HepG2 (cell line): ENCODE measurements at regions not wholly inside any gene's neighbourhood (a gene's known extent, or its start where the extent isn't known, plus 50 kb on each side); places are given as distances from the start of the nearest gene placed in this dataset.
A peak's percentile ranks its signal among the peaks of the same experiment; 100 is the strongest.

Experiments
- ARHGAP35 ChIP-seq: sonication (generic); formaldehyde crosslinking; IDR thresholded peaks from 2 replicates; pipeline ENCODE4 v1.9.0; 2022; ENCODE audit warnings: mild to moderate bottlenecking, inconsistent platforms, moderate library complexity, missing genetic modification reagents, borderline replicate concordance
- E2F5 ChIP-seq: sonication (generic); formaldehyde crosslinking; conservative IDR thresholded peaks from 2 replicates; pipeline ENCODE4 v1.4.0; 2020; ENCODE audit warnings: missing genetic modification reagents
- ETV6 ChIP-seq: sonication (generic); formaldehyde crosslinking; conservative IDR thresholded peaks from 2 replicates; pipeline ENCODE4 v1.4.0; 2020; ENCODE audit warnings: missing genetic modification reagents
- GATAD2A ChIP-seq: IDR thresholded peaks from 2 replicates; pipeline ENCODE4 v1.6.1; 2016
- NFIB ChIP-seq: sonication (generic); formaldehyde crosslinking; IDR thresholded peaks from 2 replicates; pipeline ENCODE4 v1.9.0; 2021; ENCODE audit warnings: missing genetic modification reagents, mild to moderate bottlenecking, borderline replicate concordance
- NONO ChIP-seq, 2 experiments: fragments of 450-650 bp in 1 of 2; sonication (generic) in 1 of 2; formaldehyde crosslinking in 1 of 2; IDR thresholded peaks in 1 of 2; conservative IDR thresholded peaks in 1 of 2; 2 replicates each; pipeline versions ENCODE4 v1.6.1 to v1.8.0; 2017 to 2022; ENCODE audit warnings: mild to moderate bottlenecking in 1 of 2, missing genetic modification reagents in 1 of 2, moderate library complexity in 1 of 2
- TEAD3 ChIP-seq: optimal IDR thresholded peaks from 2 replicates; pipeline ENCODE3; 2016; ENCODE audit warnings: borderline replicate concordance
- THAP9 ChIP-seq: sonication (generic); formaldehyde crosslinking; IDR thresholded peaks from 2 replicates; pipeline ENCODE4; 2020; ENCODE audit warnings: missing genetic modification reagents, mild to moderate bottlenecking, borderline replicate concordance
- ZFP1 ChIP-seq: IDR thresholded peaks from 2 replicates; pipeline ENCODE4 v1.6.1; 2016
- ZFX ChIP-seq: sonication (generic); formaldehyde crosslinking; IDR thresholded peaks from 2 replicates; pipeline ENCODE4 v1.4.0; 2020; ENCODE audit warnings: mild to moderate bottlenecking, low read depth, missing genetic modification reagents, moderate library complexity
- ZMYM3 ChIP-seq: sonication (generic); formaldehyde crosslinking; IDR thresholded peaks from 2 replicates; pipeline ENCODE4 v1.5.1; 2020; ENCODE audit warnings: mild to moderate bottlenecking, missing genetic modification reagents
- ZNF274 ChIP-seq: sonication (generic); formaldehyde crosslinking; IDR thresholded peaks from 2 replicates; pipeline ENCODE4 v1.5.1; 2020; ENCODE audit warnings: mild to moderate bottlenecking, missing genetic modification reagents
- TF ChIP-seq, protein P1 (sequence below): sonication (generic); formaldehyde crosslinking; IDR thresholded peaks from 2 replicates; pipeline ENCODE4 v1.4.0; 2020; ENCODE audit warnings: mild to moderate bottlenecking, missing genetic modification reagents
- TF ChIP-seq, protein P2 (sequence below): sonication (generic); formaldehyde crosslinking; IDR thresholded peaks from 2 replicates; pipeline ENCODE4 v1.5.0; 2020; ENCODE audit warnings: mild to moderate bottlenecking, missing genetic modification reagents, moderate library complexity

GRCh38 chr16:31713945-31714902 lies 159.4 kb upstream of the ZNF267 start (continued):
- TF ChIP-seq, protein P1, sequence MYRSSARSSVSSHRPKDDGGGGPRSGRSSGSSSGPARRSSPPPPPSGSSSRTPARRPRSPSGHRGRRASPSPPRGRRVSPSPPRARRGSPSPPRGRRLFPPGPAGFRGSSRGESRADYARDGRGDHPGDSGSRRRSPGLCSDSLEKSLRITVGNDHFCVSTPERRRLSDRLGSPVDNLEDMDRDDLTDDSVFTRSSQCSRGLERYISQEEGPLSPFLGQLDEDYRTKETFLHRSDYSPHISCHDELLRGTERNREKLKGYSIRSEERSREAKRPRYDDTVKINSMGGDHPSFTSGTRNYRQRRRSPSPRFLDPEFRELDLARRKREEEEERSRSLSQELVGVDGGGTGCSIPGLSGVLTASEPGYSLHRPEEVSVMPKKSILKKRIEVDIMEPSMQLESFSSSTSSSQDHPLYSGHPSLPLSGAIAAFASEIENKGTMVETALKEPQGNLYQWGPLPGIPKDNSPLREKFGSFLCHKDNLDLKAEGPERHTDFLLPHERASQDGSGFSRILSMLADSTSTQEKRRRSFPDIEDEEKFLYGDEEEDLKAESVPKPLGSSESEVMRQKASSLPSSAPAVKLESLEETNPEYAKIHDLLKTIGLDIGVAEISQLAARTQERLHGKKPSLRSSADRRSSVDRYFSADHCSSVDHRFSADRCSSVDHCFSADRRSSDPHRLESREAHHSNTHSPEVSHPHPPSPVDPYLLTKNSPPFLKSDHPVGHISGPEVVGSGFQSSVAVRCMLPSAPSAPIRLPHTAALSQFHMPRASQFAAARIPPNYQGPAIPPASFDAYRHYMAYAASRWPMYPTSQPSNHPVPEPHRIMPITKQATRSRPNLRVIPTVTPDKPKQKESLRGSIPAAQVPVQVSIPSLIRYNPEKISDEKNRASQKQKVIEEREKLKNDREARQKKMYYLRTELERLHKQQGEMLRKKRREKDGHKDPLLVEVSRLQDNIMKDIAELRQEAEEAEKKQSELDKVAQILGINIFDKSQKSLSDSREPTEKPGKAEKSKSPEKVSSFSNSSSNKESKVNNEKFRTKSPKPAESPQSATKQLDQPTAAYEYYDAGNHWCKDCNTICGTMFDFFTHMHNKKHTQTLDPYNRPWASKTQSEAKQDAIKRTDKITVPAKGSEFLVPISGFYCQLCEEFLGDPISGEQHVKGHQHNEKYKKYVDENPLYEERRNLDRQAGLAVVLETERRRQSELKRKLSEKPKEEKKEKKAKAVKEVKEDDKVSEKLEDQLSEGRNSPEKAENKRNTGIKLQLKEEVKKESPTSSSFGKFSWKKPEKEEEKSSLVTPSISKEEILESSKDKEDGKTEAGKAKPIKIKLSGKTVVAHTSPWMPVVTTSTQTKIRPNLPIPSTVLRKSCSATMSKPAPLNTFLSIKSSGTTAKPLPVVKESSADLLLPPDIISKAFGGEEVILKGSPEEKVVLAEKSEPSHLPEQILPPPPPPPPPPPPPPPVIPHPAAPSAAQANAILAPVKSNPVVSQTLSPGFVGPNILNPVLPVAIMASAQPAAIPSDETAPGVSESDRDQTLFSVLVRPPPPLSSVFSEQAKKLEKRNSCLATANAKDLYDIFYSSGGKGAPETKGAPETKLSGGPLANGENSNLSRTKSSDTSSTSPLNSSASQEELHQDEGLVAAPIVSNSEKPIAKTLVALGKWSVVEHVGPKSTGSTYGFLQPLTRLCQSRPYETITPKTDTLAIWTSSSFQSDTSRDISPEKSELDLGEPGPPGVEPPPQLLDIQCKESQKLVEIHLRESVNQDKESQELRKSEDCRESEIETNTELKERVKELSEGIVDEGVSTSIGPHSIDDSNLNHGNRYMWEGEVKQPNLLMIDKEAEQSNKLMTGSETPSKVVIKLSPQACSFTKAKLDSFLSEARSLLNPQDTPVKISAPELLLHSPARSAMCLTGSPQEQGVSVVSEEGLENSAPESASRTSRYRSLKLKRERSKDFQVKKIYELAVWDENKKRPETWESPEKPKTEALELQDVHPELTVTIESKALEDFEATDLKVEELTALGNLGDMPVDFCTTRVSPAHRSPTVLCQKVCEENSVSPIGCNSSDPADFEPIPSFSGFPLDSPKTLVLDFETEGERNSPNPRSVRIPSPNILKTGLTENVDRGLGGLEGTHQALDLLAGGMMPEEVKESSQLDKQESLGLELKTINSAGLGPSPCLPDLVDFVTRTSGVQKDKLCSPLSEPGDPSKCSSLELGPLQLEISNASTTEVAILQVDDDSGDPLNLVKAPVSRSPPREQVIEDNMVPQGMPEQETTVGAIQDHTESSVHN: 0 out of 2 replicates have a peak, but pooled peaks have one; percentile 49
- TF ChIP-seq ETV6: no peak
- TF ChIP-seq GATAD2A (CRISPR knock-in tag): no peak
- TF ChIP-seq NONO (IDR thresholded peaks at IDR 0.05): no peak
- no peak for TF ChIP-seq NONO (CRISPR knock-in tag; conservative IDR thresholded peaks at IDR 0.05)
- TF ChIP-seq ZMYM3 (CRISPR knock-in tag): 0 out of 2 replicates have a peak, but pooled peaks have one; percentile 41
- TF ChIP-seq ZFP1: no peak
- TF ChIP-seq, protein P2, sequence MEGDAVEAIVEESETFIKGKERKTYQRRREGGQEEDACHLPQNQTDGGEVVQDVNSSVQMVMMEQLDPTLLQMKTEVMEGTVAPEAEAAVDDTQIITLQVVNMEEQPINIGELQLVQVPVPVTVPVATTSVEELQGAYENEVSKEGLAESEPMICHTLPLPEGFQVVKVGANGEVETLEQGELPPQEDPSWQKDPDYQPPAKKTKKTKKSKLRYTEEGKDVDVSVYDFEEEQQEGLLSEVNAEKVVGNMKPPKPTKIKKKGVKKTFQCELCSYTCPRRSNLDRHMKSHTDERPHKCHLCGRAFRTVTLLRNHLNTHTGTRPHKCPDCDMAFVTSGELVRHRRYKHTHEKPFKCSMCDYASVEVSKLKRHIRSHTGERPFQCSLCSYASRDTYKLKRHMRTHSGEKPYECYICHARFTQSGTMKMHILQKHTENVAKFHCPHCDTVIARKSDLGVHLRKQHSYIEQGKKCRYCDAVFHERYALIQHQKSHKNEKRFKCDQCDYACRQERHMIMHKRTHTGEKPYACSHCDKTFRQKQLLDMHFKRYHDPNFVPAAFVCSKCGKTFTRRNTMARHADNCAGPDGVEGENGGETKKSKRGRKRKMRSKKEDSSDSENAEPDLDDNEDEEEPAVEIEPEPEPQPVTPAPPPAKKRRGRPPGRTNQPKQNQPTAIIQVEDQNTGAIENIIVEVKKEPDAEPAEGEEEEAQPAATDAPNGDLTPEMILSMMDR (CRISPR knock-in tag): peak; percentile 71
- peak; percentile 48; the same call in 1 of the 2 replicates for TF ChIP-seq THAP9 (CRISPR knock-in tag)
- TF ChIP-seq NFIB (CRISPR knock-in tag): no peak
- peak; percentile 51; the same call in 1 of the 2 replicates for TF ChIP-seq ZFX (CRISPR knock-in tag)
- no peak for TF ChIP-seq ARHGAP35
- peak; percentile 46 for TF ChIP-seq TEAD3 (CRISPR knock-in tag)
- TF ChIP-seq E2F5 (CRISPR knock-in tag): no peak
- TF ChIP-seq ZNF274: 0 out of 2 replicates have a peak, but pooled peaks have one; percentile 39
